ENCODE measurements at regions not wholly inside any gene's neighbourhood (a gene's known extent, or its start where the extent isn't known, plus 50 kb on each side); places are given as distances from the start of the nearest gene placed in this dataset.
"Not testable (repeated sequence)": the region's sequence is repeated elsewhere in the genome, so short reads cannot be mapped to it uniquely, and the experiment has no call there.

GRCh38 chr14:106722813-106723687, 1196.7 kb downstream of the TMEM121 start:
- not testable (repeated sequence) for DNase-seq

- DNase-seq = not testable (repeated sequence)
Measured at GRCh38 chr14:106727962-106728361, 1201.6 kb downstream of the TMEM121 start.

- DNase-seq = no peak
Measured at GRCh38 chr14:106728611-106729010, 1202.2 kb downstream of the TMEM121 start.

DNA sequence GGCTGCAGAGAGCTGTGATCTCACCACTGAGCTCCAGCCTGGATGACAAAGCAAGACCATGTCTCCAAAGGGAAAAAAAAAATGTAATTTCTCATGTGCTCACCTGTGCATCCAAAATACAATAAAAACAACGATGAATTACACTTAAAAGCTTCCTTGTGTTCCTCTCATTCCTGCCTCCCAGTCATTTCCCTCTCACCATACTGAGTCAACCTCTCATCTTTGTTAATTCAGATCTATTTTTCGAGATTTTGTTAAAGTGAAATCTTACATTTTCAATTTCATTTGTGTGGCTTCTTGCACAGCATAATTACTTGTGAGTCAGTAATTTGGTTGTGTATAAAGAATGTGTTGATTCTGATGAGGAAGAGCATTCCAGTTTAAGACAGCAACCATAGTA, 1203.2 kb downstream of the TMEM121 start:
- DNase-seq = no peak

DNA sequence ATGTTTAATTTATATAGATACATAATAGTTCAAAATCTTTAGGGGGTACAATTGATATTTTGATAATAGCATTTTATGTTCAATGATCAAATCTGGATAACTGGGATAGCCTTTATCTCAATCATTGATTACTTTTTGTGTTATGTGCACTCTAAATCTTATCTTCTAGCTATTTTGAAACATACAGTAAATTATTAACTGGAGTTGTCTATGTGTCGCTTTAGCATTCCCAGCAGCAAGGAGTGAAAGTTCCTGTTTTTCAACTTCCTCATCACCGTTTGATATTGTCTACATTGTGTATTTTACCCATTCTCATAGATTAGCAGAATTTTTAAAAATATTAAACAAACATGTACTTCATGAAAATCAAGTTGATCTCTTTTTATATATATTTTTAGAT, 1207.4 kb downstream of the TMEM121 start:
- DNase-seq = no peak

DNA sequence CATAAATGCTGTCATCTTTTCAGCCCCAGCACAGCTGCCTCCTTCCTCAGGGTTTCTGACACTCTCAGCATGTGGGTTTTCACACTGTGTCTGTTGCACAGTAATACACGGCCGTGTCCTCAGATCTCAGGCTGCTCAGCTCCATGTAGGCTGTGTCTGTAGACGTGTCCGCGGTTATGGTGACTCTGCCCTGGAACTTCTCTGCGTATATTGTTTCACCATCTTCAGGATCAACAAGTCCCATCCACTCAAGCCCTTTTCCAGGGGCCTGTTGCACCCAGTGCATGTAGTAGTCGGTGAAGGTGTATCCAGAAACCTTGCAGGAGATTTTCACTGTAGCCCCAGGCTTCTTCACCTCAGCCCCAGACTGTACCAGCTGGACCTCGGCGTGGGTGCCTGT, 1210.6 kb downstream of the TMEM121 start:
- DNase-seq = no peak

- no peak for DNase-seq
Measured at GRCh38 chr14:106738075-106738474, 1211.7 kb downstream of the TMEM121 start.

GRCh38 chr14:106738598-106739258, 1212.3 kb downstream of the TMEM121 start:
- not testable (repeated sequence) for DNase-seq

- not testable (repeated sequence) for DNase-seq
Measured at GRCh38 chr14:106741086-106741827, 1214.9 kb downstream of the TMEM121 start.

- DNase-seq = not testable (repeated sequence)
Measured at GRCh38 chr14:106745016-106745767, 1218.8 kb downstream of the TMEM121 start.

DNA sequence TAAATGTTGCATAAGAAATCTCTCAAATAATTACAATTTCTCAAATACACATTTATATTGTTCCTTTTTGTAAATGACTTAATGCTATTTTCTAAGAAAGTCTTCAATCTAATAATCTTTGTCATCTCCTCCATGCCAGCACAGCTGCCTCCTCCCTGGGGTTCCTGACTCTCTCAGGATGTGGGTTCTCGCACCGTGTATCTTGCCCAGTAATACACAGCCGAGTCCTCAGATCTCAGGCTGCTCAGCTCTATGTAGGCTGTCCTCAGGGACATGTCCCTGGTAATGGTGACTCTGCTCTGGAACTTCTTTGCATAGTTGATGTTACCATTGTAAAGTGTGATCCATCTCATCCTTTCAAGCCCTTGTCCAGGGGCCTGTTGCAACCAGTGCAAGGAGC, 1223.7 kb downstream of the TMEM121 start:
- not testable (repeated sequence) for DNase-seq

DNA sequence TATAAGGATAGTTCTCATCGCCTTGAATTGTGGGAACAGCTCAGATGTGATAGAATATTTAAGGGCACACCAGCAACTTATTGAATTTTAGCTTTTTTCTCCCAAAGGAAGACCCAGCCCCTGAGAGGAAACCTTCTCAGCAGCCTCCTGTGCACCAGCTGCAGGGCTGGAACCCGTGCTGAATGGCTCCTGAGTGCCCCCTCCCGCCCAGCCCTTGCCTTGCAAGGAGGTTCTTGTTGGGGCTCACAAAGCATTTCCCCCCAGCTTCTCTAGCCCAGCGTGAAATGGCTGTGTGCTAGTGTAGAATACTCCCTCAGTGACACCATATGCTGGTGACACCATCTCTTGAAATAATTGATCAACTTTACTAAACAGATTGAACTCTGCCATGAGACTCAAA, 1227.4 kb downstream of the TMEM121 start:
- not testable (repeated sequence) for DNase-seq

GRCh38 chr14:106757444-106757843, 1231.1 kb downstream of the TMEM121 start:
- not testable (repeated sequence) for DNase-seq

- DNase-seq = not testable (repeated sequence)
Measured at GRCh38 chr14:106761886-106762816, 1235.8 kb downstream of the TMEM121 start.

DNA sequence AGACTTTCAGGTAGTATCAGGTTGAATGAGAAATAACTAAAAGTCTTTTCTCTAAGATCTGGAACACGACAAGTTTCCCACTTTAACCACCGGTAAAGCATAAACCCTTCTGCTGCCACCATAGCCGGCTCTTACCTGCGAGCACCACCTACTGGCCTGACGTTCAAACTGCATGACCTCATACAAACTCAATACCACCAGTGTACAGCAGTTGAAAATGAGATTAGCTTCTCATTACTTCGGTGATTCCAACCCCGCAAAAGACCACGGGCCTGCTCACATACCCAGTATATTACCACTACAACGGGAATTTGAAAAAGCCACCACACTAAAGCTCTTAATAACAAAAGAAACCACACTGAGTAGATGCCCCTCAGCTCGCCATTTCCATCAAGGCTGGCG, 1238.6 kb downstream of the TMEM121 start:
- DNase-seq = peak; percentile 20

GRCh38 chr14:106766145-106766544, 1239.8 kb downstream of the TMEM121 start:
- no peak for DNase-seq

GRCh38 chr14:106766551-106767277, 1240.3 kb downstream of the TMEM121 start:
- not testable (repeated sequence) for DNase-seq

GRCh38 chr14:106768230-106768629, 1241.8 kb downstream of the TMEM121 start:
- not testable (repeated sequence) for DNase-seq

DNA sequence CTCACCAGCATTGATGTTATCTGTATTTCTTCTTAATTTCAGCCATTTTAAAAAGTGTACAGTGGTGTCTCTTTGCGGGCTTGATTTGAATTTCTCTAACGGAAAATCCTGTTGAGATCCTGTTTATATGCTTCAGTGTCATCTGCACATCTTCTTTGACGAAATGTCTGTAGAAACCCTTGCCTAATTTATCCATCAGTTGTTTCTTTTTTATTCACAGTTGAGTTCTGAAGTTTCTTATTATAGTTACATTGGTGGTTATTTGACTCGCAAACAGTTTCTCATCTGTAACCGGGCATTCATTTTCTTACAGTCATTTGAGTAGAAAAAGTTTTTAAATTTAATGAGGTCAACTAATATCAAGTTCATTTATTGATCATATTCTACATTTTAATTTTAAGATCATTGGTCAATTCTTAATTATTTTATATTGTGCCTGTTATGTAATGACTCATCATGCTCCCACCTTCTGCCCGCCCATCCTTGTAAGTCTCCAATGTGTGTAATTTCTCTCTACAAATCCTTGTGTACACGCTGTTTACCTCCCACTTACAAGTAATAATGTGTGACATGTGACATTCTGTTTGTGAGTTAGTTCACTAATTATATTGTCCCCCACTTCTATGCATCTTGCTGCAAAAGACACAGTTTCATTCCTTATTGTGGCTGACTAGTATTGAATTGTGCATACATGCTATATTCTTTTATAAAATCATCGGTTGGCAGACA, 1242.8 kb downstream of the TMEM121 start:
- not testable (repeated sequence) for DNase-seq

DNA sequence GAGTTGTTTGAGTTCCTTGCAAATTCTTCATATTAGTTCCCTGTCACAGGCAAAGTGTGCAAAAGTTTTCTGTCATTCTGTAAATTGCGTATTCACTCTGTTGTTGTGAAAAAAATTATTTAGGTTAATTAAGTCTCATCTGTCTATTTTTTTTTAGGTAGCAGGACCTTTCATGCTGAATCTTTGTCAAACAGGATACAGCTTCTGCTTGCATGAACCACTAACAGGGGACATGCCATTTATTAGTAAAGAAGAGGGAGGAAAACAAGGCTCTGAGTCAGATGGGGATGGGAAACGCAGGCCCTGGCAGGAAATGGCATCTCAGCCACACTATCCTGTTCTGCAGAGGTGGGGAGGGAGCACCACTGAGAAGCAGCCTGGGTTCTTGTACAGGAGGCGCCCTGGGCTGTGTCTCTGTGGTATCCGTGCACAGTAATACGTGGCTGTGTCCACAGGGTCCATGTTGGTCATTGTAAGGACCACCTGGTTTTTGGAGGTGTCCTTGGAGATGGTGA, 1243.8 kb downstream of the TMEM121 start:
- DNase-seq = not testable (repeated sequence)
